ENCODE measurements at regions not wholly inside any gene's neighbourhood (a gene's known extent, or its start where the extent isn't known, plus 50 kb on each side); places are given as distances from the start of the nearest gene placed in this dataset.

GRCh38 chr2:139360654-139361053 lies 580.5 kb upstream of the NXPH2 start:
- DNase-seq, result no peak
- H3K27me3 ChIP-seq, result no peaks in the 10 kb centered on the region
- H3K27ac ChIP-seq, result no peak overlapping the region
- no peaks in the 10 kb centered on the region for H3K36me3 ChIP-seq
- H3K4me3 ChIP-seq, result no peak overlapping the region
- no peaks in the 10 kb centered on the region for H3K4me1 ChIP-seq
- TF ChIP-seq POLR2A (IDR thresholded peaks at IDR 0.05), result no peak
- TF ChIP-seq CTCF (IDR thresholded peaks at IDR 0.05), result no peak
- no peaks in the 10 kb centered on the region for H3K9me3 ChIP-seq

- H3K4me3 ChIP-seq, result no peak overlapping the region
- no peak for TF ChIP-seq CTCF (IDR thresholded peaks at IDR 0.05)
- TF ChIP-seq POLR2A (IDR thresholded peaks at IDR 0.05), result no peak
- H3K36me3 ChIP-seq, result no peaks in the 10 kb centered on the region
Observed at GRCh38 chr2:139359818-139360217, 579.6 kb upstream of the NXPH2 start.

GRCh38 chr2:139357972-139358371 lies 577.8 kb upstream of the NXPH2 start:
- no peak overlapping the region for H3K4me3 ChIP-seq
- no peak for TF ChIP-seq POLR2A (IDR thresholded peaks at IDR 0.05)
- no peak for TF ChIP-seq CTCF (IDR thresholded peaks at IDR 0.05)
- no peaks in the 10 kb centered on the region for H3K4me1 ChIP-seq
- H3K36me3 ChIP-seq, result no peaks in the 10 kb centered on the region
- H3K9me3 ChIP-seq, result no peaks in the 10 kb centered on the region
- no peak for DNase-seq
- no peak overlapping the region for H3K27ac ChIP-seq
- H3K27me3 ChIP-seq, result no peaks in the 10 kb centered on the region

More at GRCh38 chr2:139359818-139360217, 579.6 kb upstream of the NXPH2 start:
- Histone ChIP-seq H3K27me3 (no peaks in the 10 kb centered on the region), H3K4me1 (no peaks in the 10 kb centered on the region), H3K27ac (no peak overlapping the region), H3K9me3 (no peaks in the 10 kb centered on the region)
- no peak for DNase-seq

GRCh38 chr2:139354518-139354917 lies 574.3 kb upstream of the NXPH2 start:
- Histone ChIP-seq H3K4me3 (no peak overlapping the region), H3K27me3 (no peaks in the 10 kb centered on the region), H3K36me3 (no peaks in the 10 kb centered on the region), H3K9me3 (no peaks in the 10 kb centered on the region), H3K27ac (no peak overlapping the region), H3K4me1 (no peaks in the 10 kb centered on the region)
- no peak for TF ChIP-seq POLR2A (IDR thresholded peaks at IDR 0.05)
- TF ChIP-seq CTCF (IDR thresholded peaks at IDR 0.05), result no peak
- no peak for DNase-seq

- Histone ChIP-seq H3K4me3 (no peak overlapping the region), H3K27me3 (no peaks in the 10 kb centered on the region), H3K9me3 (no peaks in the 10 kb centered on the region), H3K36me3 (no peaks in the 10 kb centered on the region), H3K27ac (no peak overlapping the region), H3K4me1 (no peaks in the 10 kb centered on the region)
- DNase-seq, result no peak
- no peak for TF ChIP-seq POLR2A (IDR thresholded peaks at IDR 0.05)
- TF ChIP-seq CTCF (IDR thresholded peaks at IDR 0.05), result no peak
Observed at GRCh38 chr2:139353874-139354273, 573.7 kb upstream of the NXPH2 start.

- Histone ChIP-seq H3K4me3 (no peak overlapping the region), H3K27me3 (no peaks in the 10 kb centered on the region), H3K4me1 (no peaks in the 10 kb centered on the region), H3K27ac (no peak overlapping the region), H3K36me3 (no peaks in the 10 kb centered on the region), H3K9me3 (no peaks in the 10 kb centered on the region)
- no peak for TF ChIP-seq POLR2A (IDR thresholded peaks at IDR 0.05)
- TF ChIP-seq CTCF (IDR thresholded peaks at IDR 0.05), result no peak
- no peak for DNase-seq
Observed at GRCh38 chr2:139317259-139317658, 537.1 kb upstream of the NXPH2 start.
